Prostate gland (tissue), 2 donors: ENCODE measurements at regions not wholly inside any gene's neighbourhood (a gene's known extent, or its start where the extent isn't known, plus 50 kb on each side); places are given as distances from the start of the nearest gene placed in this dataset.

Source experiments
- CTCF ChIP-seq, 4 experiments: fragments of 200-600 bp in 2 of 4; fragments of 450-650 bp in 2 of 4; sonication (generic) in 2 of 4; IDR thresholded peaks; 1 replicate in 3 of 4; 2 replicates in 1 of 4; pipeline ENCODE4 v1.5.1; 2016 to 2019; ENCODE audit warnings: antibody characterized with exemption in 4 of 4, mild to moderate bottlenecking in 2 of 4, moderate library complexity in 2 of 4
- POLR2A ChIP-seq: fragments of 450-650 bp; IDR thresholded peaks from one replicate; pipeline ENCODE4 v1.6.1; 2016; ENCODE audit warnings: antibody characterized with exemption, mild to moderate bottlenecking
- POLR2AphosphoS5 ChIP-seq: sonication (generic); formaldehyde crosslinking; IDR thresholded peaks from one replicate; pipeline ENCODE4 v1.6.1; 2017; ENCODE audit warnings: antibody characterized with exemption

DNA sequence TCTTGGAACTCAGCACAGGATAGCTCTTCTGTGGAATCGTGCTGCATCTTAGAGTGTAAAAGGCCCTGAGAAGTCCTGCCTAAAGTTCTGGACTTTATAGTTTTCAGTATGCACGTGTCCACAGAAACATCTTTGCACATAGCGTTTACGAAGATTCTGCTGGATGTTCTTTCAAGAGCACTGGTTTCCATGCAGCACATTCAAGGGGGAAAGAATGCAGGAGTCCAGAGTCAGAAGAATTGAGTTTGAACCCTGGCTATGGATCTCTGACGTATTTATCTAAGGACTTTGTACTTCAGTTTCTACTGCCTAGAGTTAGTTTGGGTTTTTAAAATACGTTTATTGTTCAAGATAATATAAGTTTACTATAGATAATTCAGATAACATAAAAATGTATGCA lies 282.8 kb upstream of the ZMIZ1 start:
- TF ChIP-seq POLR2A (no peak), CTCF (IDR thresholded peaks at IDR 0.05) (no peak), POLR2AphosphoS5 (no peak)
